ENCODE measurements at regions not wholly inside any gene's neighbourhood (a gene's known extent, or its start where the extent isn't known, plus 50 kb on each side); places are given as distances from the start of the nearest gene placed in this dataset.

DNA sequence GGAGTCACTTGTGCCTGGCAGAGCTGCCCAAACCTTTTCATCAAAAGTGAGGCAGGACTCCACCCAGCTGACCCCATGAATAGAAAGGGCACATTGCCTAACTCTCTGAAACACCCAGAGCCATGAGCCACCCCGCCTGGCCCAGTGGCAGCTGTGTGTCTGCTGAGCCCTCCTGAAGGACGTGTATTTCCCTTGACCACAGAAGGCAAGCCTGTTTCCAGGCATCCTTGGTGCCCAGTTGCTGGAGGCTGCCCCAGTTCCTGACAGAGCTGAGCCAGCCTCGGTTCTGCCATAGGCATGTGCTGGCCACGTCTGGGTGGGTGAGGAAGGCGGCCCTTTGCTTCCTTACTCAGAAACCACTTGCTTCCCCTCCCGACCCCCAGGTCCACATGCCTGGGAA is 124.7 kb upstream of the GLI2 start:
- no peak for ATAC-seq
- Histone ChIP-seq H3K4me2 (ENCODE audit: low read length) (no peak overlapping the region), H3K9ac (ENCODE audit: low read length) (no peak overlapping the region), H4K20me1 (ENCODE audit: low read length) (no peaks in the 10 kb centered on the region), H3K9me3 (ENCODE audit: low read length) (no peaks in the 10 kb centered on the region), H2AFZ (ENCODE audit: low read length) (no peak overlapping the region), H3F3A (ENCODE audit: low read length, unreplicated experiment) (no peaks in the 10 kb centered on the region), H3K4me1 (ENCODE audit: insufficient read depth, low read length) (no peaks in the 10 kb centered on the region), H3K4me3 (ENCODE audit: low read length) (no peak overlapping the region), H3K36me3 (ENCODE audit: low read depth, low read length) (no peaks in the 10 kb centered on the region), H3K27me3 (ENCODE audit: low read length) (no peaks in the 10 kb centered on the region), H3K79me2 (ENCODE audit: low read length) (no peaks in the 10 kb centered on the region), H3K9me2 (replicated peaks; ENCODE audit: low read length) (no peaks in the 10 kb centered on the region), H3K27ac (ENCODE audit: low read length) (no peak overlapping the region)
- CTCF ChIA-PET = no interaction called here
- no TSS peak for BruUV-seq (replicated peaks)
- intact Hi-C loops (cut with micrococcal nuclease) = no loop called here
- POLR2A ChIA-PET (ENCODE audit: unreplicated experiment) = no interaction called here
- DNase-seq = no peak
- TF ChIP-seq EZH2phosphoT487 (IDR thresholded peaks at IDR 0.05; ENCODE audit: borderline replicate concordance, low read length) (no peak), EZH2 (IDR thresholded peaks at IDR 0.05; ENCODE audit: low read length, unreplicated experiment) (no peak)
- TF ChIP-seq, protein P1, sequence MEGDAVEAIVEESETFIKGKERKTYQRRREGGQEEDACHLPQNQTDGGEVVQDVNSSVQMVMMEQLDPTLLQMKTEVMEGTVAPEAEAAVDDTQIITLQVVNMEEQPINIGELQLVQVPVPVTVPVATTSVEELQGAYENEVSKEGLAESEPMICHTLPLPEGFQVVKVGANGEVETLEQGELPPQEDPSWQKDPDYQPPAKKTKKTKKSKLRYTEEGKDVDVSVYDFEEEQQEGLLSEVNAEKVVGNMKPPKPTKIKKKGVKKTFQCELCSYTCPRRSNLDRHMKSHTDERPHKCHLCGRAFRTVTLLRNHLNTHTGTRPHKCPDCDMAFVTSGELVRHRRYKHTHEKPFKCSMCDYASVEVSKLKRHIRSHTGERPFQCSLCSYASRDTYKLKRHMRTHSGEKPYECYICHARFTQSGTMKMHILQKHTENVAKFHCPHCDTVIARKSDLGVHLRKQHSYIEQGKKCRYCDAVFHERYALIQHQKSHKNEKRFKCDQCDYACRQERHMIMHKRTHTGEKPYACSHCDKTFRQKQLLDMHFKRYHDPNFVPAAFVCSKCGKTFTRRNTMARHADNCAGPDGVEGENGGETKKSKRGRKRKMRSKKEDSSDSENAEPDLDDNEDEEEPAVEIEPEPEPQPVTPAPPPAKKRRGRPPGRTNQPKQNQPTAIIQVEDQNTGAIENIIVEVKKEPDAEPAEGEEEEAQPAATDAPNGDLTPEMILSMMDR (conservative IDR thresholded peaks at IDR 0.05; ENCODE audit: low read depth, low read length) = no peak

GRCh38 chr2:120611961-120612360 is 123.7 kb upstream of the GLI2 start:
- no peaks in the 10 kb centered on the region for H3F3A ChIP-seq (ENCODE audit: low read length, unreplicated experiment)
- ATAC-seq = no peak
- H3K9me3 ChIP-seq (ENCODE audit: low read length) = no peaks in the 10 kb centered on the region
- no TSS peak for BruUV-seq (replicated peaks)
- ChIA-PET CTCF (no interaction called here), POLR2A (ENCODE audit: unreplicated experiment) (no interaction called here)
- no peak overlapping the region for H3K4me3 ChIP-seq (ENCODE audit: low read length)
- H3K79me2 ChIP-seq (ENCODE audit: low read length) = no peaks in the 10 kb centered on the region
- intact Hi-C loops (cut with micrococcal nuclease) = no loop called here
- no peak for DNase-seq
- TF ChIP-seq, protein P1 (conservative IDR thresholded peaks at IDR 0.05; ENCODE audit: low read depth, low read length) = no peak
- TF ChIP-seq EZH2phosphoT487 (IDR thresholded peaks at IDR 0.05; ENCODE audit: borderline replicate concordance, low read length) = no peak
- TF ChIP-seq EZH2 (IDR thresholded peaks at IDR 0.05; ENCODE audit: low read length, unreplicated experiment) = no peak
- no peaks in the 10 kb centered on the region for H3K27me3 ChIP-seq (ENCODE audit: low read length)
- H3K4me2 ChIP-seq (ENCODE audit: low read length) = no peak overlapping the region
- H2AFZ ChIP-seq (ENCODE audit: low read length) = no peak overlapping the region
- H3K4me1 ChIP-seq (ENCODE audit: insufficient read depth, low read length) = no peaks in the 10 kb centered on the region
- no peaks in the 10 kb centered on the region for H3K9me2 ChIP-seq (replicated peaks; ENCODE audit: low read length)
- no peak overlapping the region for H3K27ac ChIP-seq (ENCODE audit: low read length)
- H3K36me3 ChIP-seq (ENCODE audit: low read depth, low read length) = no peaks in the 10 kb centered on the region
- H4K20me1 ChIP-seq (ENCODE audit: low read length) = no peaks in the 10 kb centered on the region
- no peak overlapping the region for H3K9ac ChIP-seq (ENCODE audit: low read length)

DNA sequence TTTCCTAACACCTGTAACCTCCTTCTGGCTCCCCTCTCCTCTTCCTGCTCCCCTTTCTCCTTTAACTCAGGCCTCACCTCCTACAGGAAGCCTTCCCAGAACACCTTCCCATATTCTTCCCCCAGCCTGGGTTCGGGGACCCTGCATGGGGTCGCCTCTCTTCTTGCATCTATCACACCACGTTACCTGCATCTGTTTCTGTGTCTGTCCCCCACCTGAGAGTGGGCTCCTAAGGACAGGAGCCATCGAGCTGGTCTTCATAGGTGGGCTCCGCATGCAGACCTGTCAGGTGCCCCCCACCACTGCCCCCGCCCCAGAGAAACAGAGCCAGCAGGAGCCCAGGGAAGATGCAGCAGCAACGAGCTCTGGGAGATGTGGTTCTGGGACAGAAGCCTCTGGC is 123.2 kb upstream of the GLI2 start:
- Histone ChIP-seq H3F3A (ENCODE audit: low read length, unreplicated experiment) (no peaks in the 10 kb centered on the region), H3K9me3 (ENCODE audit: low read length) (no peaks in the 10 kb centered on the region), H2AFZ (ENCODE audit: low read length) (no peak overlapping the region), H3K36me3 (ENCODE audit: low read depth, low read length) (no peaks in the 10 kb centered on the region), H3K4me1 (ENCODE audit: insufficient read depth, low read length) (no peaks in the 10 kb centered on the region), H3K4me3 (ENCODE audit: low read length) (no peak overlapping the region), H3K27ac (ENCODE audit: low read length) (no peak overlapping the region), H3K9ac (ENCODE audit: low read length) (no peak overlapping the region), H3K79me2 (ENCODE audit: low read length) (no peaks in the 10 kb centered on the region), H3K4me2 (ENCODE audit: low read length) (no peak overlapping the region), H3K9me2 (replicated peaks; ENCODE audit: low read length) (no peaks in the 10 kb centered on the region), H3K27me3 (ENCODE audit: low read length) (no peaks in the 10 kb centered on the region), H4K20me1 (ENCODE audit: low read length) (no peaks in the 10 kb centered on the region)
- no peak for TF ChIP-seq EZH2 (IDR thresholded peaks at IDR 0.05; ENCODE audit: low read length, unreplicated experiment)
- TF ChIP-seq EZH2phosphoT487 (IDR thresholded peaks at IDR 0.05; ENCODE audit: borderline replicate concordance, low read length) = no peak
- TF ChIP-seq, protein P1 (conservative IDR thresholded peaks at IDR 0.05; ENCODE audit: low read depth, low read length) = no peak
- DNase-seq (no peak), ATAC-seq (no peak)
- POLR2A ChIA-PET (ENCODE audit: unreplicated experiment) = no interaction called here
- intact Hi-C loops (cut with micrococcal nuclease) = no loop called here
- BruUV-seq (replicated peaks) = no TSS peak
- CTCF ChIA-PET = no interaction called here

Data from PC-3 (cell line).